NCI-H1105 treated with DMSO at 0.1 percent for 48 hours (cell line): ENCODE measurements at regions not wholly inside any gene's neighbourhood (a gene's known extent, or its start where the extent isn't known, plus 50 kb on each side); places are given as distances from the start of the nearest gene placed in this dataset.
A peak's percentile ranks its signal among the peaks of the same experiment; 100 is the strongest.

Source experiments
- DNase-seq: peaks from one replicate; lab custom pipeline; 2025; lab: John Stamatoyannopoulos, UW

- no peak for DNase-seq
These were observed 169.9 kb downstream of the DIPK2A start for GRCh38 chr3:144141496-144141895.

GRCh38 chr3:144142151-144142840 is 170.7 kb downstream of the DIPK2A start:
- DNase-seq: no peak

GRCh38 chr3:144148356-144148755 is 176.7 kb downstream of the DIPK2A start:
- no peak for DNase-seq

GRCh38 chr3:144151983-144152382 is 180.4 kb downstream of the DIPK2A start:
- no peak for DNase-seq

- no peak for DNase-seq
These were observed 189.0 kb downstream of the DIPK2A start for GRCh38 chr3:144160627-144161026.

- peak; percentile 78 for DNase-seq
These were observed 190.4 kb downstream of the DIPK2A start for GRCh38 chr3:144162042-144162441.

- DNase-seq: no peak
These were observed 192.7 kb downstream of the DIPK2A start for GRCh38 chr3:144164352-144164751.

GRCh38 chr3:144165482-144165881 is 193.9 kb downstream of the DIPK2A start:
- peak; percentile 98 for DNase-seq

GRCh38 chr3:144167634-144168033 is 196.0 kb downstream of the DIPK2A start:
- no peak for DNase-seq

GRCh38 chr3:144173491-144173890 is 201.9 kb downstream of the DIPK2A start:
- DNase-seq: no peak

- no peak for DNase-seq
These were observed 204.2 kb downstream of the DIPK2A start for GRCh38 chr3:144175644-144176425.

GRCh38 chr3:144177649-144178048 is 206.0 kb downstream of the DIPK2A start:
- DNase-seq: no peak

- DNase-seq: no peak
These were observed 207.0 kb downstream of the DIPK2A start for GRCh38 chr3:144178607-144179006.

GRCh38 chr3:144181062-144181461 is 209.4 kb downstream of the DIPK2A start:
- DNase-seq: peak; percentile 18

- no peak for DNase-seq
These were observed 210.9 kb downstream of the DIPK2A start for GRCh38 chr3:144182501-144182900.

- DNase-seq: no peak
These were observed 213.7 kb downstream of the DIPK2A start for GRCh38 chr3:144185276-144185675.

- DNase-seq: peak; percentile 64
These were observed 216.0 kb downstream of the DIPK2A start for GRCh38 chr3:144187531-144188210.

GRCh38 chr3:144189044-144189443 is 217.4 kb downstream of the DIPK2A start:
- DNase-seq: no peak

GRCh38 chr3:144197116-144197515 is 225.5 kb downstream of the DIPK2A start:
- DNase-seq: no peak

- no peak for DNase-seq
These were observed 226.0 kb downstream of the DIPK2A start for GRCh38 chr3:144197582-144197981.

- no peak for DNase-seq
These were observed 228.4 kb downstream of the DIPK2A start for GRCh38 chr3:144200004-144200403.

- DNase-seq: no peak
These were observed 228.8 kb downstream of the DIPK2A start for GRCh38 chr3:144200466-144200865.

GRCh38 chr3:144221761-144222160 is 250.1 kb downstream of the DIPK2A start:
- peak; percentile 99 for DNase-seq
